OCI-LY7 (cell line): ENCODE measurements at regions not wholly inside any gene's neighbourhood (a gene's known extent, or its start where the extent isn't known, plus 50 kb on each side); places are given as distances from the start of the nearest gene placed in this dataset.

ENCODE experiments used
- EZH2phosphoT487 ChIP-seq: fragments of 200-600 bp; sonication (generic); IDR thresholded peaks from 2 replicates; pipeline ENCODE4 v1.6.1; 2018; ENCODE audit warnings: low read depth, borderline replicate concordance, mild to moderate bottlenecking, mixed run types, antibody characterized with exemption, low read length, moderate library complexity, mixed read lengths
- TF ChIP-seq, protein P1 (sequence below): fragments of 200-600 bp; sonication (generic); conservative IDR thresholded peaks from 2 replicates; pipeline ENCODE4 v1.5.1; 2014; ENCODE audit warnings: mild to moderate bottlenecking, antibody characterized with exemption, low read length, moderate library complexity, mixed read lengths

DNA sequence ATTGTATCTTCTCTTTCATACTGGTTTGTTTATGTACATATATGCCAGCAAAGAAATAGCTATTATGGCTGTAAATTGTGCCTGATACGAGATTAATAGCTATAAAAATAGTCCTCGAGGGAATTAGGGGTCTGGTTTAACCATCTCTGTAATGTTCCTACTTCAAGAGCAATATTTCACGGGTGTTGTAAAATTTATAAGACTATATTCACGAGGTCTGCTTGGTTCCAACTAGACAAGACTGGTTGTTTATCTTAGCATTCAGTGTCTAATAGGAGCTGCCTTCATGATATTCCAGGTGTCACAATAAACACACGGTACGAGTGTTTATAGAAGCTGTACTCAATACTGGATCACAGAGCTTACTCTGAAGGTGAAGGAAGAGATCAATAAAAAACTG is 389.9 kb downstream of the SIPA1L2 start:
- TF ChIP-seq, protein P1, sequence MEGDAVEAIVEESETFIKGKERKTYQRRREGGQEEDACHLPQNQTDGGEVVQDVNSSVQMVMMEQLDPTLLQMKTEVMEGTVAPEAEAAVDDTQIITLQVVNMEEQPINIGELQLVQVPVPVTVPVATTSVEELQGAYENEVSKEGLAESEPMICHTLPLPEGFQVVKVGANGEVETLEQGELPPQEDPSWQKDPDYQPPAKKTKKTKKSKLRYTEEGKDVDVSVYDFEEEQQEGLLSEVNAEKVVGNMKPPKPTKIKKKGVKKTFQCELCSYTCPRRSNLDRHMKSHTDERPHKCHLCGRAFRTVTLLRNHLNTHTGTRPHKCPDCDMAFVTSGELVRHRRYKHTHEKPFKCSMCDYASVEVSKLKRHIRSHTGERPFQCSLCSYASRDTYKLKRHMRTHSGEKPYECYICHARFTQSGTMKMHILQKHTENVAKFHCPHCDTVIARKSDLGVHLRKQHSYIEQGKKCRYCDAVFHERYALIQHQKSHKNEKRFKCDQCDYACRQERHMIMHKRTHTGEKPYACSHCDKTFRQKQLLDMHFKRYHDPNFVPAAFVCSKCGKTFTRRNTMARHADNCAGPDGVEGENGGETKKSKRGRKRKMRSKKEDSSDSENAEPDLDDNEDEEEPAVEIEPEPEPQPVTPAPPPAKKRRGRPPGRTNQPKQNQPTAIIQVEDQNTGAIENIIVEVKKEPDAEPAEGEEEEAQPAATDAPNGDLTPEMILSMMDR = no peak
- no peak for TF ChIP-seq EZH2phosphoT487
